ENCODE measurements at regions not wholly inside any gene's neighbourhood (a gene's known extent, or its start where the extent isn't known, plus 50 kb on each side); places are given as distances from the start of the nearest gene placed in this dataset.

DNA sequence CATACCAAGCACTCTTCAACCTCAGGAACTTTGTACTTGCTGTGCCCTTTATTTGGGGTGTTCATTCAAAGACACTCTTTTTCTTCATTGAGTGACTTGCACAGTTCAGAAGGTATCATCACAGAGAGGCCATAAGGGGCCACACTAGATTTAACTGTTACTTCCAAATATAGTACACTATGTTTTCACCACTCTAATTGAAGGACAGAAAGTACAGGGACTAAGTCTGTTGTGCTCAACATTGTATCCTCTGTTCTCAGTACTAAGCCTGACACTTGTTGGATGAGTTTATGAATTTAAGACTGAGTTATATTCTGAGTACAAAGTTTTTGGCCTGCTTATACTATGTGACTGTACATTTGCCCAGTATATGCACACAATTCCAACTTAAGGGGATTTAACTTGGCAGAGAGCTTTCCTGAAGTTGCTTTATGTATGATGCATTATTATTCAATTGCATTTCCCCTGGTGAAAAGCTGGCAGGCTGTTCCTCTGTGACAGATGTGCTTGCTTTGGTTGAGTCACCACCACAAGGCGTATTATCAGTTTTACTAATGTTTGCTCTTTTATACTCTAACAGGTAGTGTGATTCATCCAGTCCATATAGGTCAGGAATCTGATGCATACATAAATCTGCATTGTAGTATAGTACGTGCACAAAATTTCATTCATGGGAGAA is 714.8 kb downstream of the TLR4 start:
- DNase-seq (ENCODE audit: low spot score) = peak; percentile 45

DNA sequence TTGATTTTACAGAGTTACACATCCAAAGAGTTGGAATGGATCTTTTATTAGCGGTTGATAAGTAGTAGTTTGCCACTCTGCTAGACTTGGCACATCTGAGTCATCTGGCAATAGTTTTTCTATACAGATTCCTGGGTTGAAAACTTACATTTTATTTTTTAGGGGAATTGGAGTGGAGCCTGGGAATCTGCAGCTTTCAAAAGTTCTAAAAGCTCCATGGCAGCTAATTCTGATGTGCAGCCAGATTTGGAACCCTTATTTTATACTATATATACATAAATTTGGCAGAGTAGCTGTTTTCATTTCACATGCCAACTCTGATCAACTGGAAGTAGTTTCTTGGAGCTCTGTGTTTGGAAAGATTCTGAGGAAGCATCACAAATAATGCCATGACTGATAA is 715.5 kb downstream of the TLR4 start:
- no peak for DNase-seq (ENCODE audit: low spot score)

DNA sequence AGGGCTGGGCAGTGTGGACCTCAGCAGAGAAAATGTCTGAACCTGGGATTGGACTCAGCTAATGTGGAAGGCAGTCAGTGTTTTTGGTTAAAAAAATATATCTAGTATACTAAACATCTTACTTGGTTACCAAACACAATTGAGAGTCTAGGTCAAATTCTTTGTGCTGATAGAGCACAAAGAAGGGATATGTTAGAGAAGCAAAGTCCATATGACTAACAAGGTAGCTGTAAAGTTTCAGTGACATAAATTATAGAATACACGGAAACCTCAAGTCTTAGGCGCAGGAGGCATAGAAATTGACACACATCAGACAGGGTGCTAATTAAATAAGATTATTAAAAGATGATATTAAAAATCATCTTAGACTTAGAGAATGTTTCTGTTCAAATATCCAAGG is 718.3 kb downstream of the TLR4 start:
- DNase-seq (ENCODE audit: low spot score) = no peak

DNA sequence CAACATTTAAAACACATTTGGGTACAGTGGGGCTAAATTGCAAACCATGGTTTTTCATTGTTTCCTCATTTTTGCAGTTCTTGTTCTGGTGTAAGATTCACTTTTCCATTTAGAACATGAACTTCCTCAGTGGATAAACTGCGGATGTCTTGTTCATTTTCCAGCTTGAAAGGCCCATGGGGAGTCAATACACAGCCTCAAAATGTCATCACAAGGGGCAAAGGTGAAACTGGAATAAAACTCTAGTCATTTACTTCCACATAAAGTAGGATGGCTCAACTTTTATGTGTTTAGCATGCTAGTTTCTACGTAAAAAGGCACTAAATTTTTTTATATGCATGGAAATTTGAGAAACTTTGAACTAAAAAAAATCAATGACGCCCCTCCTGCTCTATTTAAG is 718.8 kb downstream of the TLR4 start:
- no peak for DNase-seq (ENCODE audit: low spot score)

DNA sequence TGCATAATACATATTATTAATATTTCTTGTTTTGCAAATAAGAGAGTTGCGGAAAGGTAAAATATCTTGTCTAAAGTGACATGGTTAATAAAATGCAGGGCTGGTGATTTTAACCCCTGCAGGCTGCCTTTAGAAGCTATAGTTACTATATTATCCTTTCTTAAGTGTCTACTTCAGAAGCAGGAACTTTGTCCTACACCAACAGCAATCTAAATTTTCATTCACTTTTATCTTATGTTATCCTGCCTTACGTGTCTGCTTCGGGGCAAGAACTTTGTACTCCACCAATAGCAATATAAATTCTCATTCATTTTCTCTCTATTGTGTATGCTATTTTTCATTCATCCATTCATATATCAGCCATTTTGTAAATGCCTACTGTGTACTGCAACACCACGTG is 719.5 kb downstream of the TLR4 start:
- DNase-seq (ENCODE audit: low spot score) = no peak

DNA sequence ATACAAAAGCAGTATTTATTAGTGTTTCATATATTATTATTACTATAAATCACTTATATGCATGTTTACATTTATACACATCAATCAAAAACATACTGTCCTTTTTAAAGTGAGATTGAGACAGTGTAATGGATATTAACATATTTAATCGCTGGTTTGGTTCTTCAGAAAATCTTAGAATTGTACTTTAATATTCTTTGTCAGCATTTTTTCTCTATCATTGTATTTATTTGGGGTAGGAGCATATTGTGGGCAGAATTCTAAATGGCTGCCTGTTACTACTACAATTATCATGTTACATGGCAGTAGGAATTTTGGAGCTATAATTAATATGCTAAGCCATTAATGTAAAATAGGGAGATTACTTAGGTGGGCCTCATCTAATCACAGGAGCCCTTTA is 722.6 kb downstream of the TLR4 start:
- no peak for DNase-seq (ENCODE audit: low spot score)

DNA sequence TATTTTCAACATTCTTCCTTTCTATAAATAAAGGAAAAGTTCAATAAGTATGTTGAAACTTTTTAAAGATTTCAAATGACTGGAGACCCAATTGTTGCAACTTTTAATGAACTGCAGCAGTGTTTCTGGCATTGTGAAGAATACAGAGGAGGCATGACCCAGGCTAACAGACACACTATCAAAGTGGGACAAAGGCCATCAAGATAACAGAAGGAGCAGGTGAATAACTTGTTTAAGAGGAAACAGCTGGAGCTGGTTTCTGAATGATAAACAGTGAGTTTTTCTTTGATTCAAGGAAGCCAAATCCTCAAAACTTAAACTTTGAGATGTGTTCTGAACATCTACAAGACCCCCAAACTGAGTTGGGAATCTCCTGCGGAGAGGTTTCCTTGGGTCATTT is 734.6 kb downstream of the TLR4 start:
- no peak for DNase-seq (ENCODE audit: low spot score)

DNA sequence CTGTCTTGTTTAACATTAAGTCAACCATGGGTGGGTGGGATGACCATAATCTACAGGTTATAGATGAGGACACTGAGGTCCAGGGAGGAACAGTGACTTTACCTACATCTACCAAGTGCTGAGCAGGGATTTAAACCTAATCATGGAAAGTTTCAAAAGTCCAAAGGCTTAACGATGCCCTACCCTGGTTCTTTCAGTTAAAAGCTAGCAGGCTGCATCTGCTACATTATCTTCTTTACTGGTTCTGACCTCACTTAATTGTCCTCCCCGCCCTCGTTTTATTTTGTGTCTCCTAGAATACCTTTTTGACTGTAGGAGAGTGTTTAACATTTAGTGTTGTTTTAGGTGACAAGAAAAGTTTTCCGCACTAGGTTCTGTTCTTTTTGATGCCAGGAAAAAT is 735.2 kb downstream of the TLR4 start:
- DNase-seq (ENCODE audit: low spot score) = no peak

DNA sequence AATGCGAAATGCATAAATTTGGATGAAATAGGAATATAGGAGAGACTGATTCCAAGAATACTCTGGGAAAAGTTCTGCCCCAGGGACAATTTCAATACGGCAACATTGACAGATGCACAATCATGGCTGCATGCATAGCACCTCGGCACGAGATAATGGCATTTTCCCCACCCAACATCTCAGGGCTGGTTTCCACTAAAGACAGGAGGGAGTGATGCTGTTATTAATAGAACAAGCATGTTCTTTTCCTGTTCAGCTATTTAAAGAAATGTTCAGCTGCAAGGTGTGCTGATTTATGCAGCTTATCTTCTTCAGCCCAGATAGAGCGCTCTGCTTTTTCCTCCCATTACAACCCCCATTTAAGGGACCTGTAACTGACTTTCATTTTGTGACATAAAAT is 740.2 kb downstream of the TLR4 start:
- DNase-seq (ENCODE audit: low spot score) = no peak

DNA sequence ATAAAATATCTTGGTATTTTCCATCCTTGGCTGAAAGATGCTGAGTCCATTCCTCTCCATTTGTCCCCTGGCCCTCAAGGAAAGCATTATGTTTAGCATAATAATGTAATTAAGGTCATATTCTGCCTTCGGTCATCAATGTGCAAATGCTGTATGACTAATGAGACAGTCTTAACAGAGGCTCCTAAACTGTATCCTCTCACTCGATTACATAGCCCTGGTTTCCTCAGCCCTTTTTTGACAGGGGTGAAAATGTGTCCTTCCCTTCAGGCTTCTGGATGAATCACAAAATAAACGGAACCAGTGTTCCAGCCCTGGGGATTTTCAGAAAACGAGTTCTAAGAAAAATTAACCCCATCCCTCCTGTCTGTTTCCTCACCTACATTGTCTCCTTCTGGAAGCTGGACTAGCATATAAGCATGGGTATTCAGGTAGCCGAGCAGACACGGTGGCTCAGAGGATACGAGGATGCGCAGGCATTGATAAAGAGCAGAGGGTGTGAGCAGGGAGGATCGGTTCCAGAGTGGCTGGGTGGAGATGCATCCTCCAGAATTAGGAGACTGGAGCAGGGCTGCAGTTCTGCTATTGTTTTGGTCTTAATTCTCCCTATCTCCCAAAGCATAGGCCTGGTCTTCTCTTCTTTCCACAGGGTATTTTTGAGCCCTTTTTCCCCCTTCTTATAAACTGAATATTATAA is 742.9 kb downstream of the TLR4 start:
- DNase-seq (ENCODE audit: low spot score) = no peak

DNA sequence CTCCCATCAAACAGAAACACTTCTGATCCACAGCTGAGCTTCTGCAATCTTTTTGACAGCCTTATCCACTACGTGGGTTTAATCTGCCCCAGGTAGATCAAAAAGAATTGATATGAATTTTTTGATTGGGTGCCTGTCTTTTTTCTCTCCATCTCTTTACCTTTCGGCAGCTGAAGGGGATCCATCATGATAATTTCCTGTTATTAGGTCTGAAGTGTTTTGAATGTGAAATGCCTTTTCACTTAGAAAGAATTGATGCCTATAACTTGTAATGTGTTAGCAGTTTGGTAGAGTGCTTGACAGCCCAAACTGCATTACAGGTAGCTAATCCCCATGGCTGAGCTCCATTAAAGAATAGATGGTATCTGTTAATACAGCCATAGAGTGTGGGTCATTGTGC is 745.4 kb downstream of the TLR4 start:
- DNase-seq (ENCODE audit: low spot score) = no peak

DNA sequence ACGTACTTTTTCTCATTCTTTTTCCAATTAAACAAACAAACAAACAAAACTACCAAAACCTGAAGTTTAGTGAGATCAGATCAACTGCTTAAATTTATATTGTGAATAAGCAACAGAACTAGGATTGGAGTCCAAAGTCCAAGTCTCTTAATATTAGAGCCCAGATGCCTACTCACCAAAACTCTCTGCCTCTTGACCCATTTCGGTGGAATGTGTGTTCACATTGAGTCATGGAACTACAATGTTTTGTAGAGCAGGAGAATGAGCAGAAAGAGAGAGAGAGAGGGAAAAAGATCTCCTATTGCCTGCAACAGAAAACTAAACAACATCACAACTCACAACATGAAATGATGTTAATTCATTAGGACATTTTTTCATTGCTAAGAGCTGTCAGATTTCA is 751.1 kb downstream of the TLR4 start:
- no peak for DNase-seq (ENCODE audit: low spot score)

DNA sequence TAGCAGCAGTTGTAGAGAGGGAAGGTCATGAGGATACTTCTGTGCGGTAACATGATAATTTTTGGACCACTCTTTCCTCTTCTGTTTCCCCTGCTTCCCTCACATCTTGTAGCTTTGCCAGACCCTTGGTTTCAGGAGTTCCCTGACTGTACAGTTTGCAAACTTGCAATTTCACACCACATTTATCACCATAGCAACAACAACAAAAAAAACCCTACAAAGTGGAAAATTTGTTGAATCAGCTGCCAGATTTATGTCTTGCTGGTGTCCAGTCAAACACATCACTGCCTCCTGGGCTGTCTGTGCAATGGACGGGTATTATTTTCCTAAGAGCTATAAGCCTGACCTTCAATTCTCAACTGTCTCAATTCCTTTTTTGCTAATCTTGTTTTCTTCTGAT is 751.6 kb downstream of the TLR4 start:
- no peak for DNase-seq (ENCODE audit: low spot score)

DNA sequence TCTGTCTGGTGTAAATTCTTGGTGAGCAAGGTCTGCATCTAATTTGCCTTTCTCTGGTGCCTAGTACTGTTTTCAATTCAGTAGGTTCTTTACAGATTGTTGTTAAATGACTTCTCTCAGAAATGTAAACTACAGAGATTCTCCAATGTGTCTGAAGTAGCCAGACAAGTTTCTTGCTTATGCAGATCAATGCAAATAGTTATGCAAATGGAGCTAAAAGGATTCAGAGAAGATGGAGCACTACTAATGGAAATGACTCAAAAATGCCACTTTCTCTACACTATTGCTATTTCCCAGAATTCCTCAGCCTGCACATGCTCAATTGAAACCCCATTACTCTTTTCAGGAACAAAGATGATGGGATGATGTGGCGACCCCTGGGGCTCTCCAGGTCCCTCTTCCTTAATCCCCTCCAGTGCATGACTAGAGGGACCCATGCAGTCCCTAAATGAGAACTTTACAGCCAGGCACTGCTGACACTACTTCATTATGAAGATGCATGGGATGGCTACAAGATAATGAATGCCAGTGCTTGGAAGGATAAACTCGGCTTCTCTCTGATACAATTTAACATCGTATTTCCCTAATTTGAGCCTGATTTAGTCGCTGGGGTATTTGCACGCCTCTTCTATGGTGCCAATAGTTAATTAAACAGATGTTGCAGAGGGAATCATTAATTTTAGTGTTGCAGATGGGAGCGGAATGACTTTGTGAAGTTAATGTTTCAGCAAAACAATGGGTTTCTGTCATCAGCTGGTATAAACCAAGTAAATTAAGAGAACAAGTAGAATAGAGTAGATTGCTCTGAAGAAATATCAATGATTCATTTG is 753.2 kb downstream of the TLR4 start:
- DNase-seq (ENCODE audit: low spot score) = no peak

DNA sequence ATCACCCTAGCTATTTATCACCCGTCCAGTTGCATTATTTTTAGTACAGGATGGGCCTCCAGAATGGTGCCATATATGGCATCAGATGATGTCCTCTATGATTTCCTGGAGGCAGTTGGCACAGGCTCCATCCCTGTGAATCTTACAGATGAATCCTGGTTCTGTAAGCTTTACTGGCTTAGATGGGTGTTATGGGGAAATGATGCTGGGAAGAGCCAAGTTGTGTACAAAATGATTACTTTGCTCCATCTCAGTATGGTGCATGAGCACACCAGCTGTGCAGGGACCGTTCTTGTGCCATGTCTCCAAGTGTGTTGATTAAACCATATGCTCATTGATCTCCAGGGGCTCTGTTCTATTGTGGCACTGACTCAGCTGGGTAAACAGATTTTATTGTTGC is 755.7 kb downstream of the TLR4 start:
- no peak for DNase-seq (ENCODE audit: low spot score)

DNA sequence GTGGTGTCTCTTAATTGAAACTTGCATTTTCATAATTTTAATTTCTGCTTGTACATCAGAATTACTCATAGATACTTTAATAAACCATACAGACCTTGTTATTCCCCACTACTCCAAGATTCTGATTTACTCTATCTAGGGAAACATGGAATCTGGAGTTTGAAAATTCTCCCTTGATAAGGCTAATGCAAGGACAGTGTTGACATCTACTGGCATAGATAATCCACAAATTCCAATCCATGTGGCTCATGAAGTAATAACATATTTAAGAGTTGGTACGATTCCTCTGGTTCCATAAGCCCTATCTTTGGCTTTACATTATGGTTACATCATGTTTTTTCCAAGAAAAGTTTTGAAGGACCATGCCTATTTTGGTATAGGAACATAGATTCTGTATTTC is 759.2 kb downstream of the TLR4 start:
- DNase-seq (ENCODE audit: low spot score) = no peak

DNA sequence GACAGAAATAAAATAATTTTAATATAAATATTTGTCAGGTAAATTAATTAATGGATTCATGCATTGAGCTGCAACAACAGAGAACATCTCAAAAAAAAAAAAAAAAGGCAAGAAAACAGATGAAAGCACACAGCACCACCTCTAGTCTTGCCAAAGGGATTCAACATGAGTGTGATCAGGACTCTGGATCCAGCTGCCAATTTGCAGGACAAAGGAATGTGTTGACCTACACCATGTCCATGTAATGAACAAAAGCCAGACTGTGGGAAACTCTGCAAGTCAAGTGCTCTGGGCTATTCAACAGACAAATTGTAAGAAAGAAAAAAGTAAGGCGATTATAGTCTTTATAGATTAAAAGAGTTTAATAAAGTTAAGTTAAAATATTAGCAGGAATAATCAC is 769.3 kb downstream of the TLR4 start:
- no peak for DNase-seq (ENCODE audit: low spot score)

DNA sequence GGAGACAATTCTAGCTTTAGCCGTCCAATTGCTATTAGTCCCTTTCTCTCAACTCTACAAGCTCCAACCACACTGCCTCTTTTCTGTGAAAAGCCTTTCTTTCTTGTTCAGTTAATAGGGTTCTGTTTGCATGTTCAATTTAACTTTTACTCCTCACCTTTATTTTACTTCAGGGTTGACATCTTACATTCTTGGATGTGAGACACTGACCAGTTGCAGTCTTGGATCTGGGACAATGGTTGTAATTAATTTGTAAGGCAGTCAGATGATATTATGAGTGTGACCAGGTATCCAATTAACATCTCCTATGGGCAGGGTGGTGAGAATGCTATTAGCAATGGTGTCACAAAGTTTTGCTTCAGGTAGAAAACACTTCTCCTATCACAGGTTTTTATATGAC is 774.5 kb downstream of the TLR4 start:
- no peak for DNase-seq (ENCODE audit: low spot score)

DNA sequence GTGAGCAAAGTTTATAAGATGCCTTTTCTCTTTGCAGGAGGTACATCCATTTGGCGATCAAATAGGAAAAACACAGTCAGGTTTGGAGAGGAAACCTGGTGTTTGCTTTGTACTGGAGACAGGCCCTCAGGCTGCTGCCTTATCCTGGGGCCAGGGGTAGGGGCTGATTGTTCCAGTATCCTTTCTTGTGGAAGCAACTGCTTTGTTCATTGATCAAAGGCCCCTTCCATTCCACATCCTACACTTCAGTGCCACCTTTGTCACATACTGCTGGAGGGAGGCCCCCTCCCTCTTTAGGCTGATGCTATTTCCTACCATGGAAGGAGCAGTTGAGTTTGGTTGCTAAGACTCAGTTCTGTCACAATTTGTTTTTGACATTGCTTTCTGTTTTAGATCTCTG is 778.1 kb downstream of the TLR4 start:
- no peak for DNase-seq (ENCODE audit: low spot score)

DNA sequence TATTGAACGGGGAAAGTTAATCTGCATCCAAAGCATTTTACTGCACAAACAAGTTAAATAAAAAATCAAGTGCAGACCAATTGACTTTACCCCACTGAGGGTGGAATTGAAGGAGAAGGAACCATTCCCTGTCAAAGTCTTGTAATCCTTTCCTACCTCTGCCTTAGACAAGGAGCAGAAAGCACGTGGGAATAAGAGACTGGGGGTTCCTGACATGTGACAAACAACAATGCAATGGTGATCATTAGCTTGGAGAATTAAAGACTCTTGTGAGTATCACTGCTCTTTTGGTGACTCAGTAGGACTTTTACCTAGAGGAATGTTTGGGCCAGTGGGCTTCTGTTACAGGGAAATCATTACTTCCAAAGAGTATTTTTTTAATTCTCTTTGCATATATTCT is 779.5 kb downstream of the TLR4 start:
- no peak for DNase-seq (ENCODE audit: low spot score)

DNA sequence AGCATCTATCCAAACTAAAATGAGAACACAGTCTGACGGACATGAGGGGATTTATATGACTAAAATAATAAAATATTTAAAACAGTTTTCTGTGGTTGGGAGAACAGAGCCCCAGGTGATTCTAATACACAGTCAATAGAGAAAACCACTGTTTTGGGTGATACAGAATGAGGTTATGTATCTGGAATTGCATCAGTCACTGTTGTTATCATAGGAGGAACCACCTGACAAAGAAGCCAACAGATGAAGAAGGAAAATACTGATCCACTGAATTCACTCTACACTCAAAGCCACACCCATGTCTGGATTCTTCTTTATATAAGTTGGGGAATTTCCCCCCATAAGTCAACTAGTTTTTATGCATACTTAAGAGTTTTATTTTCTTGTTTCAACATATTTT is 799.0 kb downstream of the TLR4 start:
- no peak for DNase-seq (ENCODE audit: low spot score)

DNA sequence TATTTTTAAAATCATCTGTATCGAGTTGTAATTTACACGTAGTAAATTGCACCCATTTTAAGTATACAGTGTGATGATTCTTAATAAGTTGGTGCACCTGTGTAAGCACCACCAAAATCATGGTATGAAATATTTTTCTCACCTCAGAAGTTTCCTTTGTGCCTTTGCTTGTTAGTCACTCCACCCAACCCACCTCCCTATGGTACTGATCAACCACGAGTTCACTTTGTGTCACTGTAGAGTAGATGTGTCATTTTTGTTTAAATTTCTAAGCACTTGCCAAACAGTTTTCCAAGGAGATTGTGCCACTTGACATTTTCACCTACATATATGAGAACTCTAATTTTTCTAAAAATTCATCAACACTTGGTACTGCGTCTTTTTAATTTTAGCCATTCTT is 806.5 kb downstream of the TLR4 start:
- no peak for DNase-seq (ENCODE audit: low spot score)

DNA sequence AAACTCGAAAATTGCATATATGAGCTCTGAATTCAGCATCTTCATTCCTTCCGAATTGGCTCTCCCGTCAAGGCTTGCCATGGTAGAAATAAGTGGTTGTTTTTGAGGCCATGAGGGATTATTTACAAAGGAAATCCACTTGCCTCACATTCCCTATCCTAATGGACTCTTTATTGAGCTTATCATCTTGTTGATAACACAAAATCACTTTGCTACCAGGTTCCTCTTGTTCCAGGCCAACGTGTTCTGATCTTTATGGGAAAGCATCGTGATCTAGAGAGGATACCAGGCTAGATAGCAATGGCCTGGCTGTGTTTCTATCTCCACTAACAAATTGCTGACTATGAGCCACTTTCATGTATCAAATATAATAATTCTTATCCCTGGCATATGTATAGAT is 811.7 kb downstream of the TLR4 start:
- DNase-seq (ENCODE audit: low spot score) = no peak
